Prostate gland (tissue), 2 donors: ENCODE measurements at regions not wholly inside any gene's neighbourhood (a gene's known extent, or its start where the extent isn't known, plus 50 kb on each side); places are given as distances from the start of the nearest gene placed in this dataset.

Source experiments
- CTCF ChIP-seq, 4 experiments: fragments of 200-600 bp in 2 of 4; fragments of 450-650 bp in 2 of 4; sonication (generic) in 2 of 4; IDR thresholded peaks; 1 replicate in 3 of 4; 2 replicates in 1 of 4; pipeline ENCODE4 v1.5.1; 2016 to 2019; ENCODE audit warnings: antibody characterized with exemption in 4 of 4, mild to moderate bottlenecking in 2 of 4, moderate library complexity in 2 of 4
- POLR2A ChIP-seq: fragments of 450-650 bp; IDR thresholded peaks from one replicate; pipeline ENCODE4 v1.6.1; 2016; ENCODE audit warnings: antibody characterized with exemption, mild to moderate bottlenecking

- no peak for TF ChIP-seq CTCF (IDR thresholded peaks at IDR 0.05)
- no peak for TF ChIP-seq POLR2A
These were observed 102.7 kb downstream of the CRYAA start for GRCh38 chr21:43271452-43272020.
